ENCODE measurements at regions not wholly inside any gene's neighbourhood (a gene's known extent, or its start where the extent isn't known, plus 50 kb on each side); places are given as distances from the start of the nearest gene placed in this dataset.
"Not testable (repeated sequence)": the region's sequence is repeated elsewhere in the genome, so short reads cannot be mapped to it uniquely, and the experiment has no call there.

GRCh38 chr1:188489336-188490112, 1660.8 kb downstream of the PLA2G4A start:
- DNase-seq: peak in 1 of 3 experiments; percentile 8

GRCh38 chr1:188496506-188496905, 1667.8 kb downstream of the PLA2G4A start:
- no peak for DNase-seq

- peak in 1 of 3 experiments; percentile 17 for DNase-seq
Observed at GRCh38 chr1:188497020-188497419, 1668.3 kb downstream of the PLA2G4A start.

GRCh38 chr1:188499690-188500089, 1670.9 kb downstream of the PLA2G4A start:
- DNase-seq: no peak

GRCh38 chr1:188514917-188515316, 1686.2 kb downstream of the PLA2G4A start:
- peak; percentile 26 to 71 (median 28) for DNase-seq

- DNase-seq: no peak
Observed at GRCh38 chr1:188517139-188517538, 1688.4 kb downstream of the PLA2G4A start.

GRCh38 chr1:188551176-188551575, 1722.4 kb downstream of the PLA2G4A start:
- peak in 1 of 3 experiments; percentile 49 for DNase-seq

- DNase-seq: no peak
Observed at GRCh38 chr1:188557053-188557452, 1728.3 kb downstream of the PLA2G4A start.

- no peak for DNase-seq
Observed at GRCh38 chr1:188582911-188583532, 1754.3 kb downstream of the PLA2G4A start.

GRCh38 chr1:188584119-188584518, 1755.4 kb downstream of the PLA2G4A start:
- no peak for DNase-seq

- DNase-seq: no peak
Observed at GRCh38 chr1:188590641-188591040, 1761.9 kb downstream of the PLA2G4A start.

- DNase-seq: no peak
Observed at GRCh38 chr1:188594542-188595235, 1765.9 kb downstream of the PLA2G4A start.

GRCh38 chr1:188599313-188599712, 1770.6 kb downstream of the PLA2G4A start:
- DNase-seq: no peak

- DNase-seq: no peak
Observed at GRCh38 chr1:188611432-188611831, 1782.7 kb downstream of the PLA2G4A start.

GRCh38 chr1:188615321-188615720, 1786.6 kb downstream of the PLA2G4A start:
- no peak for DNase-seq

GRCh38 chr1:188620236-188620635, 1791.5 kb downstream of the PLA2G4A start:
- DNase-seq: no peak

GRCh38 chr1:188641566-188642211, 1812.9 kb downstream of the PLA2G4A start:
- peak in 2 of 3 experiments; percentile 50 to 85 for DNase-seq

GRCh38 chr1:188642704-188643103, 1814.0 kb downstream of the PLA2G4A start:
- DNase-seq: peak; percentile 8 to 98 (median 62)

GRCh38 chr1:188652678-188653077, 1823.9 kb downstream of the PLA2G4A start:
- no peak for DNase-seq

GRCh38 chr1:188655966-188656365, 1821.7 kb downstream of the BRINP3 start:
- not testable (repeated sequence) for DNase-seq

GRCh38 chr1:188660572-188660971, 1817.1 kb downstream of the BRINP3 start:
- no peak for DNase-seq

GRCh38 chr1:188665477-188665876, 1812.2 kb downstream of the BRINP3 start:
- DNase-seq: no peak

GRCh38 chr1:188668083-188668482, 1809.6 kb downstream of the BRINP3 start:
- DNase-seq: no peak
